Fibroblast of skin of scalp (primary cell): ENCODE measurements at regions not wholly inside any gene's neighbourhood (a gene's known extent, or its start where the extent isn't known, plus 50 kb on each side); places are given as distances from the start of the nearest gene placed in this dataset.
"Not testable (repeated sequence)": the region's sequence is repeated elsewhere in the genome, so short reads cannot be mapped to it uniquely, and the experiment has no call there.

Experiments
- DNase-seq: peaks from one replicate; pipeline ENCODE4 v3.0.0-alpha.2; 2013

DNA sequence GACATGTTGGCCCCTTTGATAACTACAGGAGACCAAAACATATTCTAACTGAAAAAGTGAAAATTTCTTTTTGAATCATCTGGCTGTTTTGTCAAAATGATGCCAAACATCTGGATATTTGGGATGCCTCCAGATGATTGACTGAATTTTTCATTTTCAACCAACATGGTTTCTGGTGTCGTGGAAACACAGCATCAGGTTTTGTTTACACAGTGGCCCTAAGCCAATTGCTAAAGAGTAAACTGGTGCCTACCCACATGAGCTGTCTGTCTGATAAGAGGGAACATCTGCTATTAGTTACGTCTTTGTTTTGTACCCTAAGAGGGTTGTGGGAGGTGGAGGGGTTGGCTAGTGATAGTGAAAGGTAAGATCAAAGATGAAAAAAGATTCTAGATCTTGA, 204.8 kb downstream of the KCNK2 start:
- DNase-seq: no peak

DNA sequence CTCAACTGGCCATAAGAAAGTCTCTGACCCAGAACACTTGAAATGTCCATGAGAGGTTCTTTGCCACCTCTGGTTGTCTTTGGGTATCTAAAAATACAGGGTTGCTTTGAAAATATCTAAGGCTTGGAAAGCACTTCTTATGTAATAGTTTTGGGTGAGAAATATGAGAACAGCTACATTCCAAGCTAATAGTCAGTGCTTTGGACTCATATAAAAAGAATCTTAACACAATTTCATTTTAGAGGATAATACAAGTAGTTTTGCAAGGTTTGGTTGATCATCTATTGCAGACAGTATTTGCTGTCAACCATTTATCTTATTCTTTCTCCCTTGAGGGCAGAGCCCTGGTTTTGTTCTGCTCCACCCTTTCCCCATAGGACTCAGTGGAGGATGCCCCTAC, 207.5 kb downstream of the KCNK2 start:
- peak; percentile 54 for DNase-seq

- peak; percentile 66 for DNase-seq
These were observed 210.4 kb downstream of the KCNK2 start for GRCh38 chr1:215292932-215293331.

DNA sequence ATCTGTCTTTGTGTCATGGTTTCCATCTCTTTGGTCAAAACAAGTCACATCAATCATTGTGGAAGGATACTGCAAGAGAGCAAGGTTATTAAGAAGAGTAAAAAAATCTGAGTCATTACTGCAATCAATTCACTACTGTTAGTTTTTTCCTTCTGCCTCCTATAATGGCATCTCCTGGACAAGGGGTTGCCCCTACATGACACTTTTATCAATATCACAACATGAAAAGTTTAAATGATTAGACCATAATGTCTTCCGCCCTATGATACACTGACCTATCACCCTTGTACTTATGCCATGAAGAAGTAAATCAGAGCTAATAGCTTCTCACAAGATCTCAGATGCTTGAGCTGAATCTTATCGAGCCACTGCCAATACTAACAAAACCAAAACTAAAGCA, 223.9 kb downstream of the KCNK2 start:
- DNase-seq: no peak

GRCh38 chr1:215321802-215322201, 239.3 kb downstream of the KCNK2 start:
- DNase-seq: no peak

DNA sequence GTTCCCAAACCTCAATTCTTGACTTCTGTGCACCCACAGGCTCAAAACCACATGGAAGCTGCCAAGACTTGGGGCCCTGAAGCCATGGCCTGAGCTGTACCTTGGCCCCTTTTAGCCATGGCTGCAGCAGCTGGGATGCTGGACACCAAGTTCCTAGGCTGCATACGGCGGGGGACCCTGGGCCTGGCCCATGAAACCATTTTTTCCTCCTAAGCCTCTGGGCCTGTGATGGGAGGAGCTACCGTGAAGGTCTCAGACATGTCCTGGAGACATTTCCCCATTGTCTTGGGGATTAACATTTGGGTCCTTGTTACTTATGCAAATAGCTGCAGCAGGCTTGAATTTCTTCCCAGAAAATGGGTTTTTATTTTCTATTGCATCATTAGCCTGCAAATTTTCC, 241.5 kb downstream of the KCNK2 start:
- not testable (repeated sequence) for DNase-seq

DNA sequence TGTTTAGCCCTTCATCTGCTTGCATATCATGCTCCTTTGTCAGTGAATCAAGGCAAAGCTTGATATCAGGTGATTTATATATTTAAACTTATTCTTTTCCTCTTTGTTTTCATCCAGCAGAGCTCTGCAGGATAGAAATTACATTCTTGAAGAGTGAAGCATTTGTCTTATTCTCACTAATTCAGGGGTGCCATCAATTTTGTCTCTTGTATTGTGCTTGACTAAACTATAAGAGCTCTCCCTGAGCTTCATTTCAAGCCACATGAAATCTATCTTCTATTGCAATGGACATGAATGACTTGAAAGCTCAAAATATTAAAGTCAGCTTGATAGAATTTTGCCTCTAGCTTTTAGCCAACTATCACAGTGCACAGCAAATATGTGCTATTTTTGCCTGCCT, 236.7 kb upstream of the KCTD3 start:
- no peak for DNase-seq

GRCh38 chr1:215344539-215344938, 222.6 kb upstream of the KCTD3 start:
- DNase-seq: no peak

GRCh38 chr1:215345208-215345607, 221.9 kb upstream of the KCTD3 start:
- no peak for DNase-seq

- peak; percentile 22 for DNase-seq
These were observed 221.3 kb upstream of the KCTD3 start for GRCh38 chr1:215345766-215346165.

- no peak for DNase-seq
These were observed 209.2 kb upstream of the KCTD3 start for GRCh38 chr1:215357901-215358300.

GRCh38 chr1:215358356-215358755, 208.7 kb upstream of the KCTD3 start:
- DNase-seq: no peak

- DNase-seq: no peak
These were observed 207.1 kb upstream of the KCTD3 start for GRCh38 chr1:215360031-215360430.

GRCh38 chr1:215360758-215361157, 206.3 kb upstream of the KCTD3 start:
- no peak for DNase-seq

DNA sequence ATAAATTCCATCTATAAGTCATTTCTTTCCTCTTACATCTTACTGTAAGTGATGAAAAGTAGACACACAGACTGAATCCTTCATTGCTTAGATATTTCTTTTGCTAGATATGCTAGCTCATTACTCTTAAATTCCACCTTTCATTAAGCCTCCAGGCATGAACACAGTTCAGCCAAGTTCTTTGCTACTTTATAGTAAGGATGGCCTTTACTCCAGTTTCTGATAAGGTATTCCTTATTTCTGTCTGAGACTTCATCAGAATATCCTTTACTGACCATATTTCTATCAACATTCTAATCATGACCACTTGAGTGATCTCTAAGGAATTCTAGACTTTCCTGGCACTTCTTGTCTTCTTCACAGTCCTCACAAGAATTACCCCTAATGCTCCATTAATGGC, 191.7 kb upstream of the KCTD3 start:
- peak; percentile 29 for DNase-seq

- DNase-seq: peak; percentile 97
These were observed 190.4 kb upstream of the KCTD3 start for GRCh38 chr1:215376544-215377264.

- peak; percentile 56 for DNase-seq
These were observed 189.4 kb upstream of the KCTD3 start for GRCh38 chr1:215377746-215378145.

DNA sequence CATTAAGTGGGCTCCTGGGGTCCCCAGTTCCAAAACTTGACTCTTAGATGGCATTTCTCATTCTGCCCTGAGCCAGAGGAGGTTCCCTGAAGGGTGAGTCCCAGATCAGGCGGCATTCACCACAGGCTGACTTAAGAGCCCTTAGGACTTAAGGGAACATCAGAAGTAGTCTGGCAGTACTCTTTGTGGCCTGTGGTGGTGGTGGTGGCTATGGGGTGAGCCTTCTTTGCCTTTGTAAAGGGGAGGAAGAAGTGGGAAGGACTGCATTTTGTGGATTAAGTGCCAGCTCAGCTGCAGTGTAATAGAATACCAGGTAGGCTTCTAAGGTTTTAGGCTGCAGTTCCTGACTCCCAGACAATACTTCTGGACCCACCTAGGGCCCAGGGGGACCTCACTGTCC, 186.5 kb upstream of the KCTD3 start:
- no peak for DNase-seq

DNA sequence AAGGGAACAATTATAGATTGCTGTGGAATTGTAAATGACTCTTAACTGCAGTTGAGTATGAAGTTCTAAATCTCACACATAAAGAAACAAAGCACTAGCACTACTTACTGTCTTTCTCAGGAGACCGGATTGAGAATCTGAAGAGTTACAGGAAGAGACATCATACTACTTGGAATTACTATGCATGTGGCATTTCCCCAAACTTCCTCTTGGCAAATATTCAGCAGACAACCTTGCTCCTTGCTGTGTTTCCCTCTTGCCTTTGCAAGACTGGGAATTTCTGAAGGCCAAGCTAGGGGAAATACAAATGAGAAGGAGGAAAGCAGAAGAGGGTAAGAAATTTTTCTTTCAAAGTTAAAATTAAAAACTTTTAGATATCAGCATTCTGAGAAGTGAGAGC, 173.6 kb upstream of the KCTD3 start:
- DNase-seq: no peak

DNA sequence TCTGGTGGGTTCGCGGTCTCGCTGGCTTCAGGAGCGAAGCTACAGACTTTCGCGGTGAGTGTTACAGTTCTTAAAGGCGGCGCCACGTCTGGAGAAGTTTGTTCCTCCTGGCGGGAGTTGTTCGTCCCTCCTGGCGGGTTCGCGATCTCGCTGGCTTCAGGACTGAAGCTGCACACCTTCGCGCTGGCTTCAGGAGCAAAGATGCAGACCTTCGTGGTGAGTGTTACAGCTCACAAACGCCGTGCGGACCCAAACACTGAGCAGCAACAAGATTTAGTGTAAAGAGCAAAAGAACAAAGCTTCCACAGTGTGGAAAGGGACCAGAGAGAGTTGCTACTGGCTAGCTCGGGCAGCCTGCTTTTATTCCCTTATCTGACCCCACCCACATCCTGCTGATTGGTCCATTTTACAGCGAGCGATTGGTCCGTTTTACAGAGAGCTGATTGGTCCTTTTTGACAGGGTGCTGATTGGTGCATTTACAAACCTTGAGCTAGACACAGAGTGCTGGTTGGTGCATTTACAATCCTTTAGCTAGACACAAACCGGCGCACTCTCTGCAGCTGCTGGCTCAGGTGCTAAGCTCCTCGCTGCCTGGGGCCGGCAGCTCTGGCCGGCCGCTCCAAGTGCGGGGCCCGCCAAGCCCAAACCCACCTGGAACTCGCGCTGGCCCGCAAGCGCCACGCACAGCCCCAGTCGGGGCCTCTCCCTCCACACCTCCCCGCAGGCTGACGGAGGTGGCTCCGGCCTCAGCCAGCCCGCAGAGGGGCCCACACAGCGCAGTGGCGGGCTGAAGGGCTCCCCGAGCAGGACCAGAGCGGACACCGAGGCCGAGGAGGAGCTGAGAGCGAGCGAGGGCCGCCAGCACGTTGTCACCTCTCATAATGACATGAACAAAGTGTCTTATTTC, 172.8 kb upstream of the KCTD3 start:
- DNase-seq: no peak

DNA sequence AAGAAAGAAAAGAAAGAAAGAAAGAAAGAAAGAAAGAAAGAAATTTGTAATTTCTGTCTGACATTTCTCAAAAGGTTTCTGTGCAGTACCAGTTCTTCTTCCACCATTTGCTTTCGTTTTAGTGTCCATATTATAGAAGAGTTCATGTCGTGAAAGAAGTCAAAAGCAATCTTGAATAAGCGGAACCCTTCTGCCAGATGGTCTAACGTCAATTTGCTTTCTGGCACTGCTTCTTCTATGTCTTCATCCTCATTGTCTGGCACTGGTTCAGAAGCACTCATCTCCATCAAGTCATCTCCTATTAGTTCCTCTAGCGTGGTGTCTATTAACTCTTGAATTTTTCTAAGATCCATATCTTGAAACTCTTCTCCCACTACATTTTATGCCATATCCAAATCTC, 170.0 kb upstream of the KCTD3 start:
- no peak for DNase-seq

DNA sequence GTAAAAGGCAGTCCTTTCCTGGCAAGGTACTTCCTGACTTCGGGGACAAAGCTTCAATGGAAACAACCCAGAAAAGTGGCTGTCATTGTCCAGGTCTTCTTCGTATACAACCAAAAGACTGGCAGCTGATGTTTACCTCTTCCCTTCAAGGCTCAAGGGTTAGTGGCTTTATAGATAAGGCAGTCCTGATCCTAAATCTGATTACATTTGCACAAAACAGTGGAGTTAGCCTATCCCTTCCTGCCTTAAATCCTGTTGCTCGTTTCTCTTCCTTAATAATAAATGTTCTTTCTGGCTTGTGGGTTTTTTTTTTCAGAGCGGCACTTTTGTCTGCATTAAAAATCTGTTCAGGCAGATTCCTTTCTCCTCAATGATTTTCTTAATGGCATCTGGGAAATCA, 169.3 kb upstream of the KCTD3 start:
- DNase-seq: no peak

DNA sequence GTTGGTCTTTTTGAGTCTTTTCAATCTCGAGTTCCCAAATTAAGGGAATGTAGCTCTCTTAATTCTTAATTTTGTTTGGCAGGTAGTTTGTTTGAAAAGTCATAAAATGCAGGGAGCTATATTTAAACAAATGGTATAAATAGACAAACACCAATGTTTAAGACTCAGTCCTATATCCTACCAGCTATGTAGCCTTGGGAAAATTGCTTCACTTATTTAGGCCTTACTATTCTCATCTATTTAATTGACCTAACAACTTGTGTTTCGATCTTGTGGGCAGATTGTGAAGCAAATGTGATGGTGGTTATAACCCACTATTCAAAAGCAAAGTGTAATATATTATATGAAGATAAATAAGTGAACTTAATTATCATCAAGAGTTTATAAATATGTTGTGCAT, 167.3 kb upstream of the KCTD3 start:
- DNase-seq: no peak

DNA sequence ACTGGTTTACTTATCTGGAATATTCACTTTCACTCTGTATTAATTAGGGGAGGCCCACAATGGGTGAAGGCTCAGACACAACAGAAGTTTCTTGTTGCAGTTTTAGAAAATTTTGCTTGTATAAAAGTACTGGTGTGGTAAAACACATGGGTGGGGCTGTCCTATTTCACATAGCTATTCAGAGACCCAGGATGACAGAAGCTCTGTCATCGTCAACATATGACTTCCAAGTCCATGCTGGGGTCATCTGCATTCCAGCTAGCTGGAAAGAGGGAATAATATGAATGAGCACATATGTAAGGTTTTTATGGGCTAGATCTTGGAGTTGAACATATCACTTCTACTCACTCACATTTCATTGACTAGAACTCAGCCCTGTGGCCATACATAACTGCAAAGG, 166.4 kb upstream of the KCTD3 start:
- DNase-seq: no peak
